ENCODE measurements at regions not wholly inside any gene's neighbourhood (a gene's known extent, or its start where the extent isn't known, plus 50 kb on each side); places are given as distances from the start of the nearest gene placed in this dataset.

DNA sequence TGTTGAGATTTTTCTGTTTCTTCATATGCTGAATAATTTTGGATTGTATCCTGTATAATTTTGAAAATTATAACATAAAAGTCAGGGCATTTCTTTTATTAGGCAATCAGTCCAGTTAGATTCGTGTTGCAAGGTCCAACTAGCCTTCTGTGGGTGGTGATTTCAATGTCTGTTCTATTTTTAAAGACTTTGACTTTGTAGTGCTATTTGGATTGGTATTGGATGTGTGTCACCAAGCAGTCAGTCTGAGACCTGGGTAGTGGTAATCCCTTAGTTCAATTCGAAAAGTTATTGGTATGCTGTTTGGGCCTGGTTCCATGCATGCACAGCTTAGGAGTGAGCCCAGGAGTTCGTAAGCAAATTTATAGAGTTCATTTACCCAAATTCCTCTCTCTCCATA, 82.2 kb downstream of the EPDR1 start:
- no peak for DNase-seq

DNA sequence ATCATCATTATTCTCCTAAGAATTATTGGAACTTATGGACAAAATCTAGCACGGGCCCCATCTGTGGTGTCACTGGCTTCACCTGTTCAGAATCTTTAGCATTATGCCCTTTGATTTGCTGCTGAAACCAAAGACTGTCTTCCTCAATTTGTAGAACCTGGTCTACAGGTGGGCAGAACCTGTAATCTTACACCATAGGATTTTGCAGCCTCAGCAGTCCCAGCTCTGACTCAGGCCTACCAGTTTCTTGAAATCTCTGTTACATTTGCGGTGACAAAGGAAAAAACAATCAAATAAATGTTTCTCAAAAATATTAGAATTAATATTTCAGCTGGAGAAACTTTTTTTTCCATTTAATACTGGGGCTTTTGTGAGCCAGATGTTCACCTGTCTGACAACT, 86.1 kb downstream of the EPDR1 start:
- no peak for DNase-seq

GRCh38 chr7:38007096-38007495, 86.7 kb downstream of the EPDR1 start:
- DNase-seq: no peak

GRCh38 chr7:38013246-38013645, 92.8 kb downstream of the EPDR1 start:
- no peak for DNase-seq

- no peak for DNase-seq
These were observed 96.1 kb downstream of the EPDR1 start for GRCh38 chr7:38016567-38016966.

- no peak for DNase-seq
These were observed 96.9 kb downstream of the EPDR1 start for GRCh38 chr7:38017320-38017719.

DNA sequence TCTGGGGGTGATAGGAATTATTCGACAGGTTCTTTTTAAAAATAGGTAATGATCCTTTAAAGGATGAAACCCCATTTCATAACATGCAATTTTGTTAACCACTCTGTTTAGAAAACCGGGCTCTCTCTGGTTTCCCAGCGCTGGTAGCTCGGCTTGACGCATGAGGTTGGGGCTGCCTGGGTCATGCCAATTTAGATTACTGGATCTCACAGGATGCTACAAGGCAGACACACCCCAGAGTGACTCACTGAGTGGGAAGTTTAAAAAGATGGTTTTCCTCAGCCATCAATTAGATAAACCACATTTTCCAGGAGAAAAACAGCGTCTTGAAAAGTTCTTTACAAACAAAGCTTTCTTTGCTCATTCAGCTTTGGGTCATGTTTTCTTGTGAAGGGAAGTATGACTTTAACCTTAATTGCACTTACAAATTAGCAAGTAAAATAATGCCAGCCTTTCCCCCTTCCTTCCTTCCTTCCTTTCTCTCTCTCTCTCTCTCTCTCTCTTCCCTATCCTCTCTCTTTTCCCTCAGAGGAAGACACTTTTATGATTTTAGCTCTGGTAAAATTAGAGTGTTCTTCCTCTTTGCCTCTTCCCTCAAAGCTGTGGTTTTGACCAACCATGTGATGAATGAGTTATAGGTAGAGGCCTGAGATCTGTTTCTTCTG, 99.8 kb downstream of the EPDR1 start:
- no peak for DNase-seq

- DNase-seq: no peak
These were observed 101.5 kb downstream of the EPDR1 start for GRCh38 chr7:38021892-38022291.

DNA sequence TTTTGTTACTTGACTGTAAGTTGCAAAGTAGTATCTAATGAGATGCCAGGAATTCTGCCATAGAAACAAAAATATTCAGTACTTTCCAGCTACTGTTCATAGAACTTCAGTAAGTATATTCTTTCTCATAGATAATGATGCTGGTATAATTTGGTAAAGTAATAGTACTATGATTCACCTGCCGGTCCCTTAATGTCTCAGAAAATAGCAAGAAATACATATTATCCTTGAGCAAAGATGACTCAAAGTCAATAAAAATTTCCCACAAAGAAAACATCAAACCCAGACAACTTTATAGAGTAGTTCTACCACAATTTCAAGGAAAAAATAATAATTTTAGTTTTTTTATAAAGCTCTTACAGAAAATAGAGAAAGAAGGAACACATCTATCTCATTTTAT, 105.4 kb downstream of the EPDR1 start:
- DNase-seq: no peak

DNA sequence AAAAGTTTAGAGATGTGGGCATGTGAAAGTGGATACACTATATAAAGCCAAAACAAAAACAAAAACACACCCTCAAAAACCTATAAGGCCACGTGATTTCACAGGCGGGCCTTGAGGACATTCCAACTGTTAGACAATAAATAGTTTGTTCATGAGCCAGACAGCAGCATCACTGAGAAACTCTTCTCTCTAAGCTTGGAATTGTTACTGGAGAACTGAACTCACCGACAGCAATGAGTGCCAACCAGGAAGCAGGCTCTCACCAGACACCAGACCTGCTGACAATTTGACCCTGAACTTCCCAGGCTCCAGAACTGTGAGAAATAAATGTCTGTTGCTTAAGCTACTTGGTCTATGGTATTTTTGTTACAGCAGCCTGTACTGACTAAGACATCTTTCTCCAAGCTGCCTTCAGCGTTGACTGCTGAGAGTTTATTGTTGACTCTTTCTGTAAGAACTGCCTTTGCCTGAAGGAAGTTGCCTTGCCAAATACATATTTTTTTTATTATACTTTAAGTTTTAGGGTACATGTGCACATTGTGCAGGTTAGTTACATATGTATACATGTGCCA, 107.5 kb downstream of the EPDR1 start:
- no peak for DNase-seq

- DNase-seq: no peak
These were observed 113.8 kb downstream of the EPDR1 start for GRCh38 chr7:38034062-38034908.

DNA sequence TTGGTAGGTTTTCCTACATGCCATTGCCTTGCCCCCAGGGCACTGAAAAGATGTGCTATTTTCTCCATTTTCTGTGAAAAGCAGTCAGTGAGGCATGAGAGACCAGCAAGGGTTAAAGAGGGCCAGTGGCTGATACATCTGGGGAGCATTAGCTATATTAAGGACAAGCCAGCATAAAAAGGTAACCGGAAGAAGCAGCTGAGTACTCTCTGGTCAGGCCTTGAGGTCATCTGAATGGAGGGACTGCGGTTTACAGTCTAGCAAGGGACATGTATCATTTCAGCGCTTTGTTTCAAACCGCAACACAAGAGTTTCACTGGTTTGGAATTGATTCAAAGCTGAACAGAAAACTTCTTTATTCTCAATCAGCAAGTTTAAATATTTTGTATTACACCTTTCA, 120.4 kb downstream of the EPDR1 start:
- no peak for DNase-seq

GRCh38 chr7:38049679-38050078, 128.4 kb upstream of the STARD3NL start:
- DNase-seq: no peak

- DNase-seq: no peak
These were observed 126.7 kb upstream of the STARD3NL start for GRCh38 chr7:38051311-38051710.

DNA sequence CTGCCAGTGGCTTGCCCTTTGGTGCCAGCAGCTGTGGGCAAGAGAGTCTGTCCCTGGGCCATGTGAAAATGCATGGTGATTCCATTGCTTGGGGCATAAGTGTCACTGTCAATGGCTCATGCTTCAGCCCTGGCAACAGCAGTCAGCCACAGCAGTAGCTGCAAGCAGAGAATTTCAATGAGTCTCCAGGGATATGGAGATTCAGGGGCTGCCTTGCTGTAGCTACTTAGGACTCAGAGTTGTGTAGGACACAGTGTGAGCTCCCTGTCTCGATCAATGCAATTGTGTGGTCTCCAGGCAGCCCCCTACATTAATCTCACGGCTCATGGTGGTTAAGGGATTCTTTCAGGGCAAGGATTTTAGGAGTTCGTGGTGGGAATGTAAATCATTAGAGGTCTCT, 126.3 kb upstream of the STARD3NL start:
- DNase-seq: no peak

GRCh38 chr7:38052786-38053185, 125.3 kb upstream of the STARD3NL start:
- DNase-seq: no peak

GRCh38 chr7:38054199-38054598, 123.8 kb upstream of the STARD3NL start:
- DNase-seq: no peak

GRCh38 chr7:38057829-38058228, 120.2 kb upstream of the STARD3NL start:
- no peak for DNase-seq

GRCh38 chr7:38060116-38060515, 117.9 kb upstream of the STARD3NL start:
- no peak for DNase-seq

DNA sequence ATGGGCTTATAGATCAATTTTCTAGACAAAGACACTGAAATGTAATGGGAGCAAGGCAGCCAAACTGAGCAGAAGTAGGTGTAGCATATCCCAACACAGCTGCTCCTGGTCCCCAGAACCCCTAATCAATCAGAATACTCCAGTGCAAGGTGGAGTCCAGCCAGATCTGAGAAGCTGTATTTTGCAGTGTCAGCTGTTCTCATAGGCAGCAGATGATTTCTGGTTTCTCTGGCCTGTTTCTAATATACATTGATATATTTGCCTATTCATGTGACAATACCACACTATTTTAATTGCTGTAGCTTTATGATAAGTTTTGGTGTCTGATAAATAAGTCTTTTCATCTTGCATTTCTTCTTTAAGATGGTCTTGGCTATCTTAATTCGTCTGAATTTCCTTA, 117.4 kb upstream of the STARD3NL start:
- DNase-seq: no peak

- DNase-seq: no peak
These were observed 111.7 kb upstream of the STARD3NL start for GRCh38 chr7:38066391-38066790.

- no peak for DNase-seq
These were observed 109.6 kb upstream of the STARD3NL start for GRCh38 chr7:38068461-38068860.

DNA sequence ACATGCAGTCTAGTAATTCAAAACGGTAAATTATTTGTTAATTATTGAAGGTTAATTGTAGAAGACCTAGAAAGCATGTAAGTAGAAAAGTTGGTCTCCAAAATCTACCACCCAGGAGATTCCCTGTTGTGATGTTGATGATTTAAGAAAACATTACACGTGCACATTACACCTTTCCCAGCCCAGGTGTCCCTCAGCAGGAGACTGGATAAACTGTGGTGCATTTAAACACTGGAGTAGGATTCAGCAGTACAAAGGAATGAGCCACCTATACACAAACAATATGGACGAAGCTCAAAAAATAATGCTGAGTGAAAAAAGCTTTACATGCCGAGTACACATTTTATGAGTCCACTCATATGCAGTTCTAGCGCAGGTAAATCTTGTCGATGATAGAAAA, 109.0 kb upstream of the STARD3NL start:
- no peak for DNase-seq

GRCh38 chr7:38070718-38071117, 107.3 kb upstream of the STARD3NL start:
- no peak for DNase-seq

All from CD4-positive, alpha-beta T cell treated with Interleukin-1 beta for 1 hour (primary cell).